OCI-LY1 (cell line): ENCODE measurements at regions not wholly inside any gene's neighbourhood (a gene's known extent, or its start where the extent isn't known, plus 50 kb on each side); places are given as distances from the start of the nearest gene placed in this dataset.

Source experiments
- CTCF ChIP-seq: fragments of 200-600 bp; sonication (generic), shearing (Covaris generic); IDR thresholded peaks from 2 replicates; pipeline ENCODE4 v1.5.1; 2017; ENCODE audit warnings: mild to moderate bottlenecking, antibody characterized with exemption, low read length, moderate library complexity, mixed read lengths
- EZH2 ChIP-seq: fragments of 200-600 bp; sonication (generic), shearing (Covaris generic); IDR thresholded peaks from 2 replicates; pipeline ENCODE4 v1.8.0; 2017; ENCODE audit warnings: borderline replicate concordance, mixed run types, mild to moderate bottlenecking, antibody characterized with exemption, low read length, moderate library complexity, mixed read lengths

- TF ChIP-seq CTCF (no peak), EZH2 (no peak)
Observed at GRCh38 chr4:183017962-183018361, 81.1 kb upstream of the WWC2 start.
